CD14-positive monocyte (primary cell): ENCODE measurements at regions not wholly inside any gene's neighbourhood (a gene's known extent, or its start where the extent isn't known, plus 50 kb on each side); places are given as distances from the start of the nearest gene placed in this dataset.
A peak's percentile ranks its signal among the peaks of the same experiment; 100 is the strongest.

ENCODE experiments used
- DNase-seq, 3 donors: peaks; one replicate each; pipeline ENCODE4 v3.0.0-alpha.2; 2011 to 2022
- H2AFZ ChIP-seq: 2 replicates; pipeline ENCODE4 v1.6.0; 2012; ENCODE audit warnings: mild to moderate bottlenecking, low read depth, low read length, inconsistent platforms; ENCODE audit not compliant: insufficient read depth, poor library complexity, severe bottlenecking
- H3K27ac ChIP-seq, 2 donors: 1 replicate in 1 of 2; 2 replicates in 1 of 2; pipeline ENCODE4 v1.5.1; 2012 to 2013; ENCODE audit warnings: low read length in 2 of 2, control low read depth in 1 of 2, inconsistent platforms in 1 of 2, low read depth in 1 of 2, mild to moderate bottlenecking in 1 of 2
- H3K27me3 ChIP-seq, 2 donors: one replicate each; pipeline versions ENCODE4 v1.6.0 to v1.6.1; 2011 to 2013; ENCODE audit warnings: low read length in 2 of 2; ENCODE audit not compliant: control insufficient read depth in 2 of 2, insufficient read depth in 2 of 2
- H3K36me3 ChIP-seq, 2 donors: replicated peaks in 1 of 2; 1 replicate in 1 of 2; 2 replicates in 1 of 2; pipeline versions ENCODE4 v1.5.1 to v1.6.1; 2012 to 2013; ENCODE audit warnings: low read length in 2 of 2, control low read depth in 1 of 2, inconsistent platforms in 1 of 2, mild to moderate bottlenecking in 1 of 2; ENCODE audit not compliant: insufficient read depth in 2 of 2, control insufficient read depth in 1 of 2
- H3K4me1 ChIP-seq, 2 donors: 1 replicate in 1 of 2; 2 replicates in 1 of 2; pipeline versions ENCODE4 v1.5.1 to v1.6.1; 2012 to 2013; ENCODE audit warnings: low read length in 2 of 2, control low read depth in 1 of 2, inconsistent platforms in 1 of 2, mild to moderate bottlenecking in 1 of 2, moderate library complexity in 1 of 2; ENCODE audit not compliant: insufficient read depth in 2 of 2, control insufficient read depth in 1 of 2
- H3K4me2 ChIP-seq: replicated peaks from 2 replicates; pipeline ENCODE3; 2012; ENCODE audit warnings: low read length, moderate library complexity, mild to moderate bottlenecking; ENCODE audit not compliant: poor library complexity, severe bottlenecking; ENCODE audit errors: extremely low read depth
- H3K4me3 ChIP-seq, 3 experiments: fragments of 200-600 bp in 1 of 3; sonication (generic) in 1 of 3; replicated peaks in 1 of 3; 1 replicate in 2 of 3; 2 replicates in 1 of 3; pipeline ENCODE4 v1.5.1; 2011 to 2013; ENCODE audit warnings: low read length in 3 of 3, mild to moderate bottlenecking in 3 of 3, control low read depth in 2 of 3, low read depth in 2 of 3, inconsistent platforms in 1 of 3, moderate library complexity in 1 of 3
- H3K79me2 ChIP-seq: 2 replicates; pipeline ENCODE4 v1.6.0; 2012; ENCODE audit warnings: mild to moderate bottlenecking, control low read depth, inconsistent platforms, low read length, moderate library complexity; ENCODE audit not compliant: insufficient read depth
- H3K9ac ChIP-seq: 2 replicates; pipeline ENCODE4 v1.6.0; 2017; ENCODE audit warnings: low read length, mild to moderate bottlenecking; ENCODE audit not compliant: insufficient read depth, poor library complexity, severe bottlenecking
- H3K9me3 ChIP-seq, 2 donors: replicated peaks in 1 of 2; 1 replicate in 1 of 2; 2 replicates in 1 of 2; pipeline versions ENCODE4 v1.5.1 to v1.6.1; 2012 to 2013; ENCODE audit warnings: low read length in 2 of 2, control low read depth in 1 of 2; ENCODE audit not compliant: control insufficient read depth in 1 of 2, insufficient read depth in 1 of 2
- H4K20me1 ChIP-seq: 2 replicates; pipeline ENCODE4 v1.6.0; 2012; ENCODE audit warnings: mild to moderate bottlenecking, low read length, control low read depth, moderate library complexity; ENCODE audit not compliant: insufficient read depth
- H3K27ac Mint-ChIP-seq, 7 donors: one replicate each; pipeline ENCODE4 v1.8.0; 2020; ENCODE audit warnings: mild to moderate bottlenecking in 7 of 7, mixed read lengths in 7 of 7, moderate library complexity in 6 of 7, inconsistent platforms in 2 of 7
- H3K27me3 Mint-ChIP-seq, 3 donors: one replicate each; pipeline ENCODE4 v1.8.0; 2021 to 2022; ENCODE audit warnings: low read depth in 3 of 3, mild to moderate bottlenecking in 3 of 3, mixed read lengths in 3 of 3, moderate library complexity in 3 of 3, inconsistent platforms in 1 of 3
- H3K36me3 Mint-ChIP-seq, 2 donors: one replicate each; pipeline ENCODE4 v1.8.0; 2020; ENCODE audit warnings: mixed read lengths in 2 of 2, inconsistent platforms in 1 of 2, mild to moderate bottlenecking in 1 of 2
- H3K4me1 Mint-ChIP-seq: one replicate; pipeline ENCODE4 v1.8.0; 2020; ENCODE audit warnings: mild to moderate bottlenecking, mixed read lengths
- H3K4me3 Mint-ChIP-seq, 2 donors: one replicate each; pipeline ENCODE4 v1.8.0; 2020; ENCODE audit warnings: mild to moderate bottlenecking in 2 of 2, mixed read lengths in 2 of 2, moderate library complexity in 1 of 2
- H3K9me3 Mint-ChIP-seq, 7 donors: one replicate each; pipeline ENCODE4 v1.8.0; 2020 to 2022; ENCODE audit warnings: mixed read lengths in 7 of 7, mild to moderate bottlenecking in 6 of 7, moderate library complexity in 6 of 7, inconsistent platforms in 2 of 7
- CTCF ChIP-seq: fragments of 200-600 bp; IDR thresholded peaks from one replicate; pipeline ENCODE4 v1.8.0; 2022; ENCODE audit warnings: antibody characterized with exemption, mild to moderate bottlenecking
- WGBS: methylation state at CpG from one replicate; pipeline ENCODE4 v1.1.5; 2013; ENCODE audit warnings: missing lambda C conversion rate; ENCODE audit not compliant: insufficient coverage; 5-methylcytosine and 5-hydroxymethylcytosine counted together
- intact Hi-C, 2 donors: fragments of 100-400 bp; cut with micrococcal nuclease; formaldehyde crosslinking; loops; one replicate each; pipeline versions ENCODE4 v1.15.0 to v1.15.1; 2023

DNA sequence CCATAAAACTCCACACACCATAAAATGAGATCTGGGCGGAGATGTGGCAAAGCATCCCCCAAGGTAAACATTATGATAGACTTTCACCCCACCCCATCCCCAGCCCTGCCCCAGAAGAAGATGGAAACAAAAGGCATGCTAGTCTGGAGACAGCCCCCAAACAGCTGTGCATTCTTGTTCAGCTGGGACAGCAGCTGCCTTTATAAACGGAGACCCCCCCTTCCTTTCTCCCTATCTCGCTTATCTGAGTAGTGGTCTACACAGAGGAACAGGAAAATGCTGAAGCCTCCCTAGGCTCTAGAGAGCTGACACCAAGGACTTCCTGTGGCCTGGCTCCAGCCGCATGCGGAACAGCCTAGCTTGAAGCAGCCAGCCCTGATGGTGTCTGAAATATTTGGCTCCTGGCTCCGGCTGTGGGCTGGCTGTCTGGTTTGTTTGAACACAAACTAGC, 190.3 kb upstream of the ANKFN1 start:
- Histone ChIP-seq H2AFZ (peak overlapping the region; percentile 35), H4K20me1 (no peaks in the 10 kb centered on the region), H3K27me3 (no peaks in the 10 kb centered on the region), H3K4me1 (peaks cover 7% of the 10 kb centered on the region in 2 donors), H3K79me2 (no peaks in the 10 kb centered on the region), H3K4me3 (no peak overlapping the region), H3K36me3 (no peaks in the 10 kb centered on the region), H3K9me3 (no peaks in the 10 kb centered on the region), H3K9ac (no peak overlapping the region), H3K4me2 (no peak overlapping the region), H3K27ac (no peak overlapping the region)
- WGBS = 0% methylated on average over 3 of the region's 6 CpGs
- TF ChIP-seq CTCF = no peak
- no peak overlapping the region for H3K4me3 Mint-ChIP-seq
- H3K36me3 Mint-ChIP-seq = no peaks in the 10 kb centered on the region
- no peak overlapping the region for H3K27ac Mint-ChIP-seq
- H3K9me3 Mint-ChIP-seq = peaks cover 0 to 3% (median 0%) of the 10 kb centered on the region in 7 donors
- H3K4me1 Mint-ChIP-seq = peaks cover 24% of the 10 kb centered on the region
- DNase-seq = no peak
- intact Hi-C loops = no loop called here
- peaks cover 0 to 2% (median 2%) of the 10 kb centered on the region in 3 donors for H3K27me3 Mint-ChIP-seq

GRCh38 chr17:55964191-55964590, 189.1 kb upstream of the ANKFN1 start:
- no peaks in the 10 kb centered on the region for H3K79me2 ChIP-seq
- Mint-ChIP-seq H3K4me3 (no peak overlapping the region), H3K27me3 (peaks cover 0 to 2% (median 0%) of the 10 kb centered on the region in 3 donors), H3K27ac (no peak overlapping the region), H3K36me3 (no peaks in the 10 kb centered on the region), H3K4me1 (peaks cover 17% of the 10 kb centered on the region), H3K9me3 (peaks cover 0 to 3% (median 0%) of the 10 kb centered on the region in 7 donors)
- H3K4me3 ChIP-seq = no peak overlapping the region
- no peaks in the 10 kb centered on the region for H3K9me3 ChIP-seq
- no peaks in the 10 kb centered on the region for H3K36me3 ChIP-seq
- DNase-seq = no peak
- H2AFZ ChIP-seq = no peak overlapping the region
- TF ChIP-seq CTCF = no peak
- H3K27ac ChIP-seq = no peak overlapping the region
- intact Hi-C loops = no loop called here
- no peak overlapping the region for H3K9ac ChIP-seq
- H3K4me1 ChIP-seq = peaks cover 7% of the 10 kb centered on the region in 2 donors
- no CpG with 5 or more reads among the region's 5 CpGs for WGBS
- H4K20me1 ChIP-seq = no peaks in the 10 kb centered on the region
- H3K27me3 ChIP-seq = no peaks in the 10 kb centered on the region
- H3K4me2 ChIP-seq = no peak overlapping the region
